ENCODE measurements at regions not wholly inside any gene's neighbourhood (a gene's known extent, or its start where the extent isn't known, plus 50 kb on each side); places are given as distances from the start of the nearest gene placed in this dataset.
"Not testable (repeated sequence)": the region's sequence is repeated elsewhere in the genome, so short reads cannot be mapped to it uniquely, and the experiment has no call there.

- DNase-seq: not testable (repeated sequence)
Observed at GRCh38 chr17:43345515-43345914, 53.3 kb upstream of the ARL4D start.

GRCh38 chr17:43344685-43345084 is 54.1 kb upstream of the ARL4D start:
- DNase-seq: no peak

GRCh38 chr17:43342589-43342890 is 56.3 kb upstream of the ARL4D start:
- DNase-seq: no peak

GRCh38 chr17:43341715-43342588 is 56.8 kb upstream of the ARL4D start:
- no peak for DNase-seq

- DNase-seq: peak; percentile 71
Observed at GRCh38 chr17:43338886-43339516, 59.8 kb upstream of the ARL4D start.

GRCh38 chr17:43337684-43338428 is 60.9 kb upstream of the ARL4D start:
- DNase-seq: no peak

GRCh38 chr17:43334738-43335402 is 63.9 kb upstream of the ARL4D start:
- no peak for DNase-seq

- no peak for DNase-seq
Observed at GRCh38 chr17:43333433-43333943, 65.3 kb upstream of the ARL4D start.

GRCh38 chr17:43332230-43332629 is 66.6 kb upstream of the ARL4D start:
- DNase-seq: no peak

- DNase-seq: no peak
Observed at GRCh38 chr17:43330876-43331639, 67.7 kb upstream of the ARL4D start.

GRCh38 chr17:43329183-43329582 is 69.6 kb upstream of the ARL4D start:
- DNase-seq: no peak

- no peak for DNase-seq
Observed at GRCh38 chr17:43328650-43329049, 70.1 kb upstream of the ARL4D start.

GRCh38 chr17:43327834-43328420 is 70.9 kb upstream of the ARL4D start:
- DNase-seq: no peak

- DNase-seq: no peak
Observed at GRCh38 chr17:43327421-43327820, 71.4 kb upstream of the ARL4D start.

- no peak for DNase-seq
Observed at GRCh38 chr17:43326490-43327275, 72.1 kb upstream of the ARL4D start.

GRCh38 chr17:43324205-43324893 is 74.4 kb upstream of the ARL4D start:
- no peak for DNase-seq

GRCh38 chr17:43319293-43320124 is 79.3 kb upstream of the ARL4D start:
- no peak for DNase-seq

- DNase-seq: peak; percentile 27
Observed at GRCh38 chr17:43316522-43317142, 82.2 kb upstream of the ARL4D start.

All from CD4-positive, alpha-beta T cell treated with Interleukin-12 subunit alpha and Interleukin-12 subunit beta, for 1 hour (primary cell).